ENCODE measurements at regions not wholly inside any gene's neighbourhood (a gene's known extent, or its start where the extent isn't known, plus 50 kb on each side); places are given as distances from the start of the nearest gene placed in this dataset.

- H3K4me1 ChIP-seq = no peaks in the 10 kb centered on the region
- DNase-seq (ENCODE audit: low read depth in 1 of 2, low spot score in 1 of 2) (no peak), FAIRE-seq (no peak), ATAC-seq (no peak)
- no peak overlapping the region for H3K4me3 ChIP-seq
- H3K9me3 ChIP-seq = no peaks in the 10 kb centered on the region
- ChIA-PET CTCF (interaction anchor here (1.0 kb wide), 1 partner anchor 21 kb away, joined by 3 read pairs; no protein-coding TSS in a partner anchor), POLR2A (no interaction called here)
- no peak overlapping the region for H3K4me2 ChIP-seq
- TF ChIP-seq RCOR1 (IDR thresholded peaks at IDR 0.05; ENCODE audit: low read depth, low read length) = no peak
- no peak for TF ChIP-seq NFE2L2 (conservative IDR thresholded peaks at IDR 0.05; ENCODE audit: low read length)
- no peak for TF ChIP-seq NPAS2 (CRISPR knock-in tag; IDR thresholded peaks at IDR 0.05; ENCODE audit: borderline replicate concordance)
- no peak for TF ChIP-seq ELK1 (IDR thresholded peaks at IDR 0.05; ENCODE audit: low read depth, low read length)
- TF ChIP-seq REST (IDR thresholded peaks at IDR 0.05) = no peak
- no peak for TF ChIP-seq USF2 (IDR thresholded peaks at IDR 0.05)
- TF ChIP-seq GATA3 (IDR thresholded peaks at IDR 0.05; ENCODE audit: borderline replicate concordance) = no peak
- TF ChIP-seq JUN (IDR thresholded peaks at IDR 0.05) = no peak
- H3K27ac ChIP-seq = no peak overlapping the region
- WGBS (ENCODE audit: missing lambda C conversion rate) = 39% methylated on average over 2 of the region's 2 CpGs
These were observed 313.4 kb upstream of the STT3B start for GRCh38 chr3:31219131-31219843.

GRCh38 chr3:31220431-31220830 lies 312.3 kb upstream of the STT3B start:
- TF ChIP-seq TFCP2L1 (CRISPR knock-in tag; IDR thresholded peaks at IDR 0.05) = no peak
- TF ChIP-seq RCOR1 (IDR thresholded peaks at IDR 0.05; ENCODE audit: low read depth, low read length) = no peak
- TF ChIP-seq BCL3 (IDR thresholded peaks at IDR 0.05) = no peak
- TF ChIP-seq FOSB (CRISPR knock-in tag; IDR thresholded peaks at IDR 0.05) = no peak
- no peak for FAIRE-seq
- ChIA-PET CTCF (no interaction called here), POLR2A (no interaction called here)
- Histone ChIP-seq H3K4me3 (no peak overlapping the region), H3K4me2 (no peak overlapping the region), H3K9me3 (no peaks in the 10 kb centered on the region), H3K27ac (no peak overlapping the region), H3K4me1 (no peaks in the 10 kb centered on the region)
- 52% methylated on average over 4 of the region's 4 CpGs for WGBS (ENCODE audit: missing lambda C conversion rate)
- no peak for DNase-seq (ENCODE audit: low read depth in 1 of 2, low spot score in 1 of 2)
- ATAC-seq = no peak

GRCh38 chr3:31223278-31223677 lies 309.4 kb upstream of the STT3B start:
- FAIRE-seq (no peak), DNase-seq (ENCODE audit: low read depth in 1 of 2, low spot score in 1 of 2) (no peak), ATAC-seq (no peak)
- ChIA-PET CTCF (interaction anchor here (0.6 to 0.8 kb wide), 2 partner anchors 11 to 224 kb away, joined by 3 to 5 read pairs; no protein-coding TSS in a partner anchor), POLR2A (no interaction called here)
- Histone ChIP-seq H3K9me3 (no peaks in the 10 kb centered on the region), H3K4me2 (no peak overlapping the region), H3K4me3 (no peak overlapping the region), H3K4me1 (no peaks in the 10 kb centered on the region), H3K27ac (no peak overlapping the region)
- 54% methylated on average over 4 of the region's 4 CpGs for WGBS (ENCODE audit: missing lambda C conversion rate)
- TF ChIP-seq EHF (CRISPR knock-in tag; IDR thresholded peaks at IDR 0.05) (no peak), TFCP2L1 (CRISPR knock-in tag; IDR thresholded peaks at IDR 0.05) (no peak), BCL3 (IDR thresholded peaks at IDR 0.05) (no peak), E2F6 (IDR thresholded peaks at IDR 0.05; ENCODE audit: borderline replicate concordance, low read depth) (no peak), ESRRA (IDR thresholded peaks at IDR 0.05; ENCODE audit: borderline replicate concordance, low read length) (no peak), HEYL (CRISPR knock-in tag; IDR thresholded peaks at IDR 0.05) (no peak), MAZ (IDR thresholded peaks at IDR 0.05; ENCODE audit: borderline replicate concordance, low read depth, low read length) (no peak), RNF2 (IDR thresholded peaks at IDR 0.05; ENCODE audit: borderline replicate concordance, low read depth) (no peak), EHMT2 (IDR thresholded peaks at IDR 0.05; ENCODE audit: low read depth) (no peak), ZSCAN20 (CRISPR knock-in tag; IDR thresholded peaks at IDR 0.05) (no peak), HOXB13 (CRISPR knock-in tag; IDR thresholded peaks at IDR 0.05; ENCODE audit: low read depth) (no peak), NR3C1 (IDR thresholded peaks at IDR 0.05) (no peak), FOXS1 (CRISPR knock-in tag; IDR thresholded peaks at IDR 0.05) (no peak), HOXA7 (CRISPR knock-in tag; IDR thresholded peaks at IDR 0.05) (no peak), CBX8 (IDR thresholded peaks at IDR 0.05) (no peak)

Data from A549 (cell line).